T-helper 1 cell (primary cell): ENCODE measurements at regions not wholly inside any gene's neighbourhood (a gene's known extent, or its start where the extent isn't known, plus 50 kb on each side); places are given as distances from the start of the nearest gene placed in this dataset.
"Not testable (repeated sequence)": the region's sequence is repeated elsewhere in the genome, so short reads cannot be mapped to it uniquely, and the experiment has no call there.

Experiments used
- DNase-seq, 5 donors: peaks; one replicate each; pipeline ENCODE4 v3.0.0-alpha.2; 2012 to 2020

- not testable (repeated sequence) for DNase-seq
Measured at GRCh38 chr15:84153655-84154140, 81.9 kb upstream of the GOLGA6L4 start.

- DNase-seq, result not testable (repeated sequence)
Measured at GRCh38 chr15:84154314-84154713, 81.3 kb upstream of the GOLGA6L4 start.

- DNase-seq, result not testable (repeated sequence)
Measured at GRCh38 chr15:84154787-84155186, 80.8 kb upstream of the GOLGA6L4 start.

DNA sequence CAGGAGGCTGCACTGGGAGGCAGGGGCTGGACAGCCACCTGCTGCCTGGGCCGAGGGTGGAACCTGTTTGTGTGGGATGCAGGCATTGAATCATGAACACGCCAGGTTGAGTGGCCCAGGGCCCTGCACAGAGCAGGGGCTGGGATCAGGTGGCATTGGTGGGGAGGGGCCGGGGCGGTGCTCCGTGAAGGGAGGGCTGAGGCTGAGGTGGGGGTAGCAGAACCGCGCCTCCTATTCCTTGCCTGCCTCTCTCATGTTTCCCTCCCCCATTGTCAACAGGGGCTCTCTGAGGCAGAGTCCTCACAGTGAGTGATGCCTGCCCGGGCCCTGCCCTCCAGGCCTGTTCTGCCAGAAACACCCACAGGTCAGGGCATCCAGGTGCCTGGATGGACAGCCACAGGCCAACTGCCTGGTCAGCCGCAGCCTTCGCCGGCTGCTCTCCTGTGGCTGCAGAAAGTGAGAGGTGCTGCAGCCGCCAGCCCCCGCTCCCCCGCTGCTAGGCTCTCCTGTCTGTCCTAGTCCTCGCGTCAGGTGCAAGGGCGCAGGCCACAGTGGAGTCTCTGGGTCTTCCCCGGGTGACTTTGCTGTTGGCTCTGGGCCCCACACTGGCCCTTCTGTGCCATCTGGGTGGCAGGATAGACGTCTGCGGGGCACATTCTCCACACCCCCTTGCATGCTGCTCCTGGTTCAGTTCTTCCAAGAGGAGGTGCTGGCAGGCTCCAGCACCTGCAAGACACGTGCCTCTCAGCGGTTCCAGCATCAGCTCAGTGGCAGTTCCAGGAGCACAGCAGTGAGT lies 79.6 kb upstream of the GOLGA6L4 start:
- not testable (repeated sequence) for DNase-seq

GRCh38 chr15:84156588-84156840 lies 79.1 kb upstream of the GOLGA6L4 start:
- not testable (repeated sequence) for DNase-seq

- DNase-seq, result not testable (repeated sequence)
Measured at GRCh38 chr15:84157056-84157632, 78.4 kb upstream of the GOLGA6L4 start.

- DNase-seq, result not testable (repeated sequence)
Measured at GRCh38 chr15:84157857-84158256, 77.7 kb upstream of the GOLGA6L4 start.

DNA sequence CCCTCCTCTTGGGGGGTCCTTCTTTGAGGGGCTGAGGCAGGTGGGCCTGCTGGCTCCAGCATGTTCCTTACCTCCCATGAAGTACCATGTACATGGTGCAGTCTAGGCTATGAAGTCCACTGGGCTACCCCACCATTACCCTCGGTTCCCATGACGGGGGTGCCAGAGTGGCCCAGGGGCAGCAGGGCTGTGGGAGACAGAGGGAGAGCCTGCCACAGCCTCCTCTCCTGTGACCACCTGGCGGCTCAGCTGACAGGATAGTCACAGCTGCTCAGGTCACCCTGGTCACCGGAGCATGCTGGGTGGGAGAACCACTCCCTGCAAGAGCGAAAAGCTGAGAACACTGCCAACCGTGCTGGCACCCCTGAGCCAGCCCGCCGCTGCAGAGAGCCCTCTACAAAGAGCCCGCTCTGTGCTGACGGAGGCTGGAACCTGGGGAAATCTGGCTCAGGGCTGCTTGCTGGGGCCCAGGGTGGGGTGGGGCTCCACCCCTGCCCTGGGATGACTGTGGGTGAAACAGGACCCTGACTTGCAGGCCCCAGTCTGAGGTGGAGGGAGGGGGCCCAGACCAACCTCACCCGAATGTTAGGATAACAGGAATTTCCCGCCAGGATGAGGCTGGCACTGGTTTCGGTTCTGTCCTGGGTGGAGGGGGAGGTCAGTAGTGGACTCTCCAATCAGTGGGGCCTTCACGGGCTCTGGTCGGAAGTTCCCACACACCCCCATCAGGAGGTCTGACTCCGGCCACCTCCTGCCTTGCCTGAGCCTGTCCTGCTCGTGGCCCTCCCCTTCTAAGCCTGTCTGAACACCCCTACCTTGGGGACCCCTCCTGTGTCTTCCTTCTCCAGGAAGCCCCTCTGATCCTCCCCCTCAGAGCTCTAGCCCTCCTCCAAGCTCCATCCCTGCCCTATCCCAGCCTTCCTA lies 76.0 kb upstream of the GOLGA6L4 start:
- DNase-seq, result not testable (repeated sequence)

GRCh38 chr15:84164423-84165292 lies 70.9 kb upstream of the GOLGA6L4 start:
- DNase-seq, result not testable (repeated sequence)

DNA sequence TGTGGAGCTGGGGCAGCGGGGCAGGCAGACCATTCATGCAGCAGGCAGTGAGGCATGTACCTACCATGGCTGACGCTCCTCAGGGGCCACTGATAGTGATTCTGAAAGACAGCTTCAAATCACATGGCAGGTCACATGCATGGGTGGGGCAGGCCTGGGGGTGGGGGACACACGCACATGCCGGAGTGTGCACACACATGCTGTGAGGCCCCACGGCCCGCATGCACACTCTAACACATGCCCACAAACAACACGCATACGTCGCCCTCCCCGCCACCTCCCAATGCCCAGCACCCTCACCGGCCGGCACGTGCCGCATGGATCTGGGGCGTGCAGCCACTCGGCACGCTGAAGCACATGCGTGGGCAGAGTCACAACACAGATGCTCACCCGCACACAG lies 65.5 kb upstream of the GOLGA6L4 start:
- not testable (repeated sequence) for DNase-seq

DNA sequence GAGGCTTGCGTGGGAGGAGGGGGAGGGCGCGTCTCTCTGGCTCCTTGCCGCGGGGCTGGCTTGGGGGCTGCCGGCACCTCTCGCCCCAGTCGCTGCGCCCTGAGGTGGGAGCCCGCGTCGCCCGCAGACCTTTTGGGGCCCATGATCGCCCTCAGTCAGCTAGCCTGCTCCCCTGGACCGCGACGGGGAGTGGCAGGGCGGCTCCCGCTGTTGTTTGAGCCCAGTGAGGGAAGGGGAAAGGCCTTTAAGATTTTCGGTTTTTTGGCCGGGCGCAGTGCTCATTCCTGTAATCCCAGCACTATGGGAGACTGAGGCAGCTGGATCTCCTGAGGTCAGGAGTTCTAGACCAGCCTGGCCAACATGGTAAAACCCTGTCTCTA lies 62.4 kb upstream of the GOLGA6L4 start:
- not testable (repeated sequence) for DNase-seq
